GM18868 (cell line): ENCODE measurements at regions not wholly inside any gene's neighbourhood (a gene's known extent, or its start where the extent isn't known, plus 50 kb on each side); places are given as distances from the start of the nearest gene placed in this dataset.

Experiments used
- ATAC-seq: cut with Tn5 transposase; IDR thresholded peaks from one replicate; pipeline ENCODE4 v1.9.1; 2021; ENCODE audit warnings: mild to moderate bottlenecking, moderate library complexity; ENCODE audit not compliant: unreplicated experiment

DNA sequence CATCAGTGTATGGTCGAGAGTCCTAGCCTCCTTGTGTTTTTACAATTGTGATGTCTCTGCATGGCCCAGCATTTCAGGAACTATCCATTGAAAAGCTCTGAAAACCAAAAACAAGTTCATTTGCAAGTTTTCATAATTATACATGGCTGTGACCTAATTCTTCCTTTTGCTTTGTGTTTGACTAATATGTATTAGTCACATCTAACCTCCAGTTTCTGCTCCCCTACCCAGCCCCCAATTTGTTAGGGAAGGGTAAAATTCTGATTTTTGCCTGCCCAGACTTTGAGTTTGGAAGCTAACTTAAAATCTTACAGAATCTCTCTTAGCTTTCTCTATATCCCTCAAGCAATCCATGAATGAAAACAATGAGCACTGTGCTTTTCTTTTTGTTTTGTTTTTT lies 128.2 kb upstream of the SEMA6A start:
- ATAC-seq = peak; percentile 39

DNA sequence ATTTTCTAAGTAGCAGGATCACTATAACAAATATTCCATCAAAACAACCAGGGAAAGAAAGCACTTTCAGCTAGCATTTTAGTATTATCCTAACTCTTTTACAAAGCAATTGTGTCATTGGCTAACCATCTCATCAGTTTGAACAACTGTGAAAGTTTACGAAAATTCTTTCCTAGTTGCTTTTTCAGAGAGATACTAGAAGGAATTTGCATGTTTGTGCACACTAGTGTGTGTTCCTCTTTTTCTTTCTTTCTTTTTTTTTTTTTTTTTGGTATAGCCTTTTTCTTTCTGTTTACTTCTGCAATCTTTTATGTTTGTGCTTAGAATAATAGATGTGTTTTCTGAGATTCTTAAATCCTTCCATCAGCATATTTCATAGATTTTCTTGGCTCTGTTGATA lies 124.7 kb upstream of the SEMA6A start:
- no peak for ATAC-seq

DNA sequence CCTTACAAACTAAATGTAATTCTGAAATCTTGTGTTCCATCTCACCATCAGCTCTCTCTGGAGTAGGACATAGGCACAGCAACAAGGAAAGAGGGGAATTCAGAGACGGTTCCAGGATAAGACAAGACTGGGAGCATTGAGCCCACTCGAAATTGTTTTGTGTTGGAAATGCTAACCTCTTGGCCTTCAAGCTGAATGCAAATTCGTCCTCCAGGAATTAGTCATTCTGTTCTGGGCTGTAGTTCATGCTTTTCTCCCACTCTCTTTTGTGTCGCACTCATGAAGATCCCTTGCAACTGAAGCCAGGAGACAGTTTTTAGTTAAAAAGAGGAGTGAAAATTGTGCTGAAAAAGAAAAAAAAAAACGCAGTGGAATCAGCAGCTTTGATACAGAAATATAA lies 121.7 kb upstream of the SEMA6A start:
- peak; percentile 73 for ATAC-seq

DNA sequence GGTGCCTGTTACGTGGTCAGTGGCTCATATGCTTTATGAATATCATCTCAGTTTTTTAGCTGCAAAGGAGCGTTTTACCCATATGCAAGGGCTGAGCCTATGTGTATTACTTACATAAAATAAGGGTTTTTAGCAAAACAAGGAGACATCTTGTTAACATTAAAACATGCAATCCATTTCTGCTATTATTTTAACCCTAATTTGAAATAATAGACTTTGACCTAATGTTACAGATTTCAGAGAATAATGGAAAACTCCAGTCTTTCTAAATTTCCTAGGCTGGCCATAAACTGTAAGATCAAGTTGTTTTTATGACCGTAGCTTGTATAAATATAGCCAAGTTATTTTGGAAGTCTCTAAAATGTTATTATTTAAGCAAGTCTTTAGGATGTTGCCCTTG lies 121.1 kb upstream of the SEMA6A start:
- ATAC-seq = no peak

- no peak for ATAC-seq
Observed at GRCh38 chr5:116686438-116686837, 111.8 kb upstream of the SEMA6A start.

DNA sequence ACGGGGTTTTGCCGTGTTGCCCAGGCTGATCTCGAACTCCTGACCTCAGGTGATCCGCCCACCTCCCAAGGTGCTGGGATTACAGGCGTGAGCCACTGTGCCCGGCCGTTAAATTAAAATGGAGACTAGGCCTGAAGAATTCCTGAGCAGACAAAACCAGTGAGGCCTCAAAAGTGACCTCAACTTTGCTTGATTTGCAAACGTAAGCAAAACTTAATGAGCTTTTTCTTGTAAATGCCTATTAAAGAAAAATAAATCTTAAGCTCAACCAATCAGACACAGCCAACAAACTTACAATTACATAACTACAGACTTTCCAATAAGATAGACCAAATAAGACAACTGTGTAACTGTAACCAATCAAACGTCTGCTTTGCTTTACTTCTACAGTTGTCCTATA lies 111.3 kb upstream of the SEMA6A start:
- ATAC-seq = no peak

DNA sequence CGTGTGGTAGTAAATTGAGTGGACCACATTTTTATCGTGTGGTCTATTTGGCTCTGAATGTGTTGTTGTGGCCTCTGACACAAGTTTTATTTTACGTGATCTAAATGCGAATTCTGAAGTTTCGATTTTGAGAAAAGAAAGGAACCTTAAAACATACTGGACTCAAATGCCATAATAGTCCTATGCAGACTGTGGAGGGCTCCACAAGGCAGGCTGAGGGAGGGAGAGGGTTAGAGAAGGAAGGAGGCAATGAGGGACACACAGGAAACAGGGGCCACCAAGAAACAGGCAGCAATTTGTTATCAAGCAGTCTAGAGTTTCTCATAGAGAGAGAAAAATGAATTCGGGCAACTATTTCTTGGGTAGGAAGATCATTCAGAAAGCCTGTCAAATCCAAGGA lies 110.4 kb upstream of the SEMA6A start:
- no peak for ATAC-seq

DNA sequence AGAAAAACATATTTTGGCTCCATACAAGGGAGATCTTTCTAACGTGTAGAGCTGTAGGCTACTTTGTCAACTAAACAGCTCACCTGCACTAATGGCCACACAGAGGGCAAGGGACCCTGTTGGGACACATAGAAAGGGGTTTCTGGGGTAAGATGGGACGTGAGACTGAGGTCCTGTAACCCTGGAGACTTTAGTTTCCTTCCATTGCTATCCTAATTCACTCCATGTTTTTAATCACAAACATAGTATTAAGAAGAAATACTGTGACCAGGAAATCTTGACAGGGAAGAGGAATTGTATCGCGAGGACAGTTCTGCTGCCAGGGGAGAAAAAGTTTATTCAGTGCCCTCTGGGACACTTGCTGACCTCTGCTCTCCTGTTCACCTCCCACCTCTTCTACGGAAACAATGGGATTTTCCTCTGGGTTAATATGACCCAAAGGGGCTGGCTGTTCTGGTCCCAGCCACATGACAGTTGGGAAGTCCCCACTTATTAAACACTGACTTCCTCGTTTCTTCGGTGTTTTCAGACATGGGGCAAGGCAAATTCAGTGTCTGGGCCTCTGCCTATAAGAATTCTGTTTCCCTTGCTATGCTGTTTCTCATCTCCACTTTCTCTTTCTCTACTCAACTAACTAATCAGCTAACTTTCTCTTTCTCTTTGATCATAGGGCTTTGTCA lies 106.9 kb upstream of the SEMA6A start:
- ATAC-seq = peak; percentile 98

DNA sequence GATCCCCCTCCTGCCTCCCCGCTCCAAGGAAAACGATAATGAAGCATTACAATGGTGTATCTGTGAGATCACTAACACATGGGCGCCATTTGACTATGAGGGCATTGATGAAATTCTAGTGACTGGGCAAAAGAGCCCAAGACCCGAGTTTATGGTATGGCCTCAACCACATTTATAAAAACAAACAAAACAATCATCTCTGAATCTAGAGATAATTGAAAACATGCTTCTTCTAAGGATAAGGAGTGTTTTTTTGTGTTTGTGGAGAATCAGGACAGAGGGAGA lies 100.9 kb upstream of the SEMA6A start:
- no peak for ATAC-seq

DNA sequence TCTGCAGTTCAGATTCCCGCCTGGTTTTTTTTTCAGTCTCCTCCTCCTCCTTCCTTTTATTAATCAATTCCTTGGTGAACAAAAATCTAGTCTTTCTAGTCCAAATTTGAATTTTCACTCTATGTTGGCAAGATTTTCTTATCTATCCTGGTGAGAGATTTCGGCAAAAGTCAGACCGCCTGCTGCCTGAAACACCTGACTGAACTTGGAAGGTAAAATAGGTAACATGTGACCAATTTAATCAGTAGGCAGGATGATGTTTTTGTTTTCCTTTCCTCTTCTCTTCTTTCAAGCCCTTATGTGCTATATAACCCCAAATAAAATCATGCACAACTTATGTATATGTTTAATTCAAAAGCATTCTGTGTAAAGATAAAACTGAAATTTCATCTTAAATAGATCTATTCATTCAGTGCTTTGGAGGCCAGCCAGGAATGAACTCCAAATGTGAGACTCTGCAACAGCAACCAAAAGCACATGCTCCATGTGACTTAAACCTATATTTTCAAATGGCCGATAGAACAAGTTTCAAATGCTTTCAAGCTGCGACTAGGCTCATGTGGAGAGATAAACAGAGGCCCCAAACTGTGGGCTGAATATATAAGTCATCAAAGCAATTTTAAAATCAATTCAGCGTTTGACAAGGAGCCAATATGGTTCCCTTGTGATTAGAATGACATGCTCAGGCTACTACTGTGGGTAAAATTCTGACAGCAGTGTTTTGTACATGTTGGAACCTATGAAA lies 100.4 kb upstream of the SEMA6A start:
- ATAC-seq = no peak

DNA sequence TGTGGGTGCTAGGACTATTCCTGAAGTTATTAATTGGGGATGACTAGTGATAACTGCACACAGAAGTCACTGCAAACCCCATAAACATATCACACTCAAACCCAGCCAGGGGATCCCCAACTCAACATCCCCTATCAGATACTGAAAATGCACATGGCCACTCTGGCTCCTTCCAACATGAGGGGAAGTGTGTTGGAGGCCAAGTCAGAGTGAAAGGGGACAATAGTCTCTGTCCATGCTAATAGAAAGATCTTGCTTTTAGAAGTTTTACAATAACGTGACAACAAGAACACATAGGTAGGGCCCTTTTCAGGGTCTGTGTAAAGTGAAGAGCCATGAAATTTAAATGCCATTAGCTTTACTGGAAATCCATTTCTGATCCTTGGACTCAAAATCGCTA lies 98.8 kb upstream of the SEMA6A start:
- ATAC-seq = peak; percentile 35

DNA sequence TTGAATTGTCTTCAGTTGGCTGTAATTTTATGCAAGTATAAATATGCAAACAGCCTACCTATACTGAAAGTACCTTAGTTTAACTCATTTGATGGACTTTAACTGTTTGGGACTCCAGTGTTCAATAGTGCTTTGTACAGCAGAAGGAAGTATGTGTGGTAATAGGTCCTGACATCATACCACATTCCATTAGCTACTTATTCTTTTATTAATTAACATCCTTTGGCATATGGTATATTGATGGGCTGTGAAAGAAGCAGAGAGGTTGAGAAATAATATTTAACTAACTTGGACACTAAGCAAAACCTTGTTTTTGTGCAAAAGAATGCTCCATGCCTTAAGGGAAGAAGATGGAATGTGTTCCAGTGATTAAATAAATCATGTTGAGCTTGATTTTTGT lies 97.6 kb upstream of the SEMA6A start:
- no peak for ATAC-seq

DNA sequence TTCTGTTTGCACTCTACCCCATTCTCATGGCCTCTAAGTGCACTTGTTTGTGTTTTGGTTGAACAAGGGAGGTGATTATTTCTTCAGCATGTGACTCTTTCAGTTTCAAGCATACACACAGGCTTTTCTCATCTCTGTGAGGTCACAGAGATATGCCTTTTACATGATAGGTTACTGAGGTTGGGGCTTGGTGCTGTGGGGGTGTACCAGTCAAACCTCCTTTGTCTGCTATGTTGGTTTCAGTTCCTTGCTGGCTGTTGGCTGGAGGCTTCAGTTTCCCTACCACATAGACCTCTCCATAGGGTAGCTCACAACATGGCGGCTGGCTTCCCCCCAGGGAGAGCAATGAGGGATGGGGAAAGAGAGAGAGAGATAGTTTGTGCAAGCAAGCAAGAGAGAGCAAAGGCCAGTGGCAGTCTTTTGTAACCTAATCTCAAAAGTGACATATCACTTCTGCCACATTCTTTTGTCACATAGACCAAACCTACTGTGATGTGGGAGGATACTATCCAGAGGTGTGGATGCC lies 96.7 kb upstream of the SEMA6A start:
- ATAC-seq = peak; percentile 92

DNA sequence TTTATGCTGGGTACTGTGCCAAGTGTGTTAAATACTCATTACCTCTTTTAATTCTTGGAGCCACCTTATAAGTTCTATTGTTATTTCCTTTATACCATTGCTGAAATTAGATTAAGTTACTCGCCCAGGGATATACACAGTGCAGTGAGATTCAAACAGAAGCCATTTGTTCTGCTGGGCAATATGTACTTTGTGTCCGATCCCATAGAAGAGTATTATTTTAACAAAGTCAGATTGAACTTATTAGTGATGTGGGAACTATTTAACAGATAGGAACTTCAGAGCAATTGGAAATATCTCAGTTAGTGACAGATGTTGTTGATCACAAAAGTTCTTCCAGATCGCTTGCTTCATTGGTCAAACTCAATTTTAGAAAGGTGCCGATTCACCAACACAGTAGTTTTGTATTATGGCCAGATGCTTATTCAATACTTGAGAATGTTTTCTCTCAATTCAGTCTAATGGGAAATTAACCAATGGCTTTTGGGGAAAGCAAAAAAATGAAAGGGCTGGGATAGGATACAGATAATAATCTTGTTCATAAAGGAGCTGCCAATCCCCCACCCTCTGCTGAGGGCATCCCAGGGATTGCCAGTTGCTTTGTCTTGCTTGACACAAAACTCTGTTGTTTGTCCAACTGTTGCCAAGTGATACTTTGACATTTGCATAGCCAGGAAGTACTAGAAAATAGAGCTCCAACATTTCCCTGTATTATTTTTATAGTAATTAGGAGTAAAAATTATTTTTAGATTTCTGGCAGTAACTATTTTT lies 94.8 kb upstream of the SEMA6A start:
- ATAC-seq = no peak

DNA sequence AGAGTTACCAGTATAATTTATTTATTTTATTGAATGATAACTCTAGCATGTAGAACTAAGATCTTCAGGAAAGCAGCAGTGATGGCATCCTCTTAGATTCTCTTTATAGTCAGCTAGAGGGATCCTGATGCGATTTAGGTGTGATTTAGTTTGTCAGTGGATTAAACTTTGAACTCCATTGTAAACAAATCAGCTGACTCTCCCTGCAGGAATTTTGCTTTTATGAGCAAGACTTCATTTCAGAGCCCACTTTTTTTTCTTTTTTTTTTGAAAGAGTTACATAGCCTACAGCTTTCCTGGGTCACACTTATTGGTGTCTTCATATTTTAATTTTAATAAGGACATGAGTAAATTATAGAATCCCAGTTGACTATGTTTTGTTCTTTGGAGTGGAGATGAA lies 93.8 kb upstream of the SEMA6A start:
- ATAC-seq = no peak

DNA sequence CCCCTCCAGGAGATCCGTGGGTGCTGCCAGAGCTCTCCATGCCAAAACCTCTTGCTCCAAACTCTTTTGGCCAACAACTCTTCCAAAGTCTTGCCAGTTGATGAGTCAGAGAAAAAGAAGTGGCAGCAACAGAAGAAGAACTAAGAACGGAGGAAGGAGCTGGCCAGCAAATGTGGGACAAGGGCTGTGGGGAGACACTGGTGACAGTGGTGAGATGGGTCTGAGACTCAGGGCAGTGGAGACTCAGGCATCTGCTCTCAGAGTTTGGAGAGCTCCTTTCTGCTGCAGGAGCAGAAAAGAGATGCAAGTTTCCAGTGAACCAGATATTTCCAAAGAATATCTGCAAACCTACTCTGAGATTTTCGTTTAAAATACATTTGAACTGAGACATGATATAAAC lies 92.3 kb upstream of the SEMA6A start:
- ATAC-seq = no peak

DNA sequence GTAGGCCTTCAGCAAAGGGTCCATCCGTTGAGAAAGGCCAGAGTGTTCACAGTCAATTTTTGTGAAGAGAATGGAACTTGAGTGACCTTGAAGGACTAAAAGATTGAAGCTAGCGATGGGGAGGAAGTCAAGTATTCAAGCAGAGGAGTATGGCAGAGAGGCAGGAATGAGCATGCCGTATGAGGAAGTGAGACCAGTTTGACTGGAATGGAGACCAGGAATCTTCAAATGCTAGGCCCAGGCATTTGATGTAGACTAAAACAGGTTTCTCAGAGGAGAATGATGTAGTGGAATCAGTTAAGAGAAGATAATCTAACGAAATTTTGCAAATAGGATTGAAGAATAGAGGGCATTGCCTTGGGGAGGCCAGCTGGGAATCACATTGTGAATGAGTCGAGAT lies 90.4 kb upstream of the SEMA6A start:
- no peak for ATAC-seq

- ATAC-seq = no peak
Observed at GRCh38 chr5:116663081-116663480, 88.5 kb upstream of the SEMA6A start.

DNA sequence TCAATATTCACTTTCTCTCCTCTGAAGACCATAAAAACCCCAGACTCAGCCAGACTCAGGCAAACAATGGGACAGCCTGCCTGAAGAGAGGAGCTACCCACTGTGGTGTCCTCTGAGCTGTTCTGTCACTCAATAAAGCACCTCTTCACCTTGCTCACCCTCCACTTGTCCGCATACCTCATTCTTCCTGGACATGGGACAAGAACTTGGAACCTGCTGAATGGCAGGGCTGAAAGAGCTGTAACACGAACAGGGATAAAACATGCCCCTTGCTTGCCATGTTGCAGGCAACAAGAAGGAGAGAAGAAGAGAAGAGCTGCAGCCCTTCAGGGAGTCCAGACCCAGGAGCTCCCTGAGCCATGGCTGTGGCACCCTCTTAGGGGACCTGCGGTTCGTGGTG lies 86.8 kb upstream of the SEMA6A start:
- ATAC-seq = no peak

DNA sequence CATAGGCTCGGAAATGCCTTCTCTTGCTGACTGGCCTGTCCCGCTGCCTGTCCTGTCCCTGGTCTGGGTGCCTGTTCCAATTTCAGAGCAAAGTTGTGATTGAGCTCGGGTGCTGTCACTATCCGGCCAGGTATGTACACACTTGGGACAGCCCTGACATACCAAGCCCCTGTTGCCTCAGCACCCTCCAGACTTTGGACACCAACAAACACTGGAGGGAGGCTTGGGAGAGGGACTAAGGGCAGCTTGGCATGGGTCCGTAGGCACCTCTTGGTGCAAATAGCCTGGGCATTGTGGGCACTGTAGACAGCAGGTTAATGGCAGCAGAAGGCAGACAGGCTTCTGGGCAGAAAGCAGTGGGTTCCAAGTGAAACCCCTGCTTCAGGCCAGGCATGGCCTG lies 86.3 kb upstream of the SEMA6A start:
- no peak for ATAC-seq

GRCh38 chr5:116658830-116659229 lies 84.2 kb upstream of the SEMA6A start:
- ATAC-seq = no peak

DNA sequence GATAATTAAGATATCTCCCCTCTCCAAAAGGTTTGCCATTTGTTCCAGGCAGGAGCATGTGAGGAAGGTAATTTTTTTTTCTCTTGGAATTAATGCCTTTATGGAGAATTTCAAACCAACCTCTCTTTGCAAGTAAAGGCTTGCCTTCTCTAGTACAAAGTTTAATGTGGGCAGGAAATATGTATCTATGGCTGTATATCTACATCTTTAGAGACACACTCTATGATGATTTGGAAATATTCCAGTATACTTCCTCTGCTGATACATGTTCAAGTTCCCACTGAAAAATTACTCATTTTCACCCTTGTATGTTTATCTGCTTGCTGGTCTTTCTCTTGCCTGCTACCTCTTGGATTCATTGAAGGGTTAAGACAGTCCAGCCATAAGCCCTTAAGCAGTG lies 83.5 kb upstream of the SEMA6A start:
- no peak for ATAC-seq
